Gastrocnemius medialis (tissue), 4 donors: ENCODE measurements at regions not wholly inside any gene's neighbourhood (a gene's known extent, or its start where the extent isn't known, plus 50 kb on each side); places are given as distances from the start of the nearest gene placed in this dataset.
A peak's percentile ranks its signal among the peaks of the same experiment; 100 is the strongest.

Experiments
- ATAC-seq, 2 donors: fragments of 150-250 bp; one replicate each; pipeline ENCODE4 v1.9.1; 2016
- DNase-seq, 2 donors: peaks; one replicate each; pipeline ENCODE4 v3.0.0-alpha.2; 2019
- H3K27ac ChIP-seq, 4 donors: fragments of 200-600 bp; sonication (generic); 1 replicate in 1 of 4; 2 replicates in 3 of 4; pipeline ENCODE4 v1.5.1; 2016 to 2018; ENCODE audit warnings: mild to moderate bottlenecking in 2 of 4, moderate library complexity in 1 of 4
- H3K27me3 ChIP-seq, 3 donors: fragments of 200-600 bp; sonication (generic) in 2 of 3; 1 replicate in 1 of 3; 2 replicates in 2 of 3; pipeline versions ENCODE4 v1.5.1 to v1.6.0; 2016 to 2019; ENCODE audit warnings: mild to moderate bottlenecking in 1 of 3, moderate library complexity in 1 of 3
- H3K36me3 ChIP-seq, 2 donors: fragments of 200-600 bp; sonication (generic) in 1 of 2; one replicate each; pipeline ENCODE4 v1.5.1; 2017 to 2018
- H3K4me1 ChIP-seq, 2 donors: fragments of 200-600 bp; sonication (generic) in 1 of 2; one replicate each; pipeline ENCODE4 v1.5.1; 2016 to 2017; ENCODE audit warnings: mild to moderate bottlenecking in 2 of 2
- H3K4me3 ChIP-seq, 4 donors: fragments of 200-600 bp; sonication (generic) in 3 of 4; 1 replicate in 1 of 4; 2 replicates in 3 of 4; pipeline ENCODE4 v1.5.1; 2016 to 2019; ENCODE audit warnings: mild to moderate bottlenecking in 2 of 4
- H3K9me3 ChIP-seq, 3 donors: fragments of 200-600 bp; sonication (generic) in 2 of 3; 1 replicate in 1 of 3; 2 replicates in 2 of 3; pipeline ENCODE4 v1.5.1; 2016 to 2019
- CTCF ChIP-seq, 5 experiments: fragments of 450-650 bp in 3 of 5; fragments of 200-600 bp in 2 of 5; sonication (generic) in 2 of 5; IDR thresholded peaks in 4 of 5; conservative IDR thresholded peaks in 1 of 5; 1 replicate in 4 of 5; 2 replicates in 1 of 5; pipeline ENCODE4 v1.5.1; 2016 to 2019; ENCODE audit warnings: antibody characterized with exemption in 5 of 5, mild to moderate bottlenecking in 3 of 5, moderate library complexity in 3 of 5
- POLR2A ChIP-seq, 2 donors: fragments of 450-650 bp; IDR thresholded peaks; one replicate each; pipeline ENCODE4 v1.6.1; 2017; ENCODE audit warnings: antibody characterized with exemption in 2 of 2, mild to moderate bottlenecking in 2 of 2, moderate library complexity in 2 of 2
- in situ Hi-C, 4 donors: fragments of 200-750 bp; cut with MboI; loops; one replicate each; pipeline versions ENCODE4 v1.15.0 to v1.8.0; 2017; ENCODE audit warnings: low sequenced_read_pairs in 4 of 4
- intact Hi-C: fragments of 100-400 bp; cut with DNase I; formaldehyde crosslinking; loops from one replicate; pipeline ENCODE4 v1.15.1; 2023; ENCODE audit warnings: low total_unique reads

- no peak for TF ChIP-seq POLR2A (IDR thresholded peaks at IDR 0.05)
- no peak for TF ChIP-seq CTCF (IDR thresholded peaks at IDR 0.05 in 4 of 5, conservative IDR thresholded peaks at IDR 0.05 in 1 of 5)
- ATAC-seq, result no peak
- H3K4me1 ChIP-seq, result no peaks in the 10 kb centered on the region
- H3K27ac ChIP-seq, result no peak overlapping the region
- intact Hi-C loops, result no loop called here
- H3K27me3 ChIP-seq, result no peaks in the 10 kb centered on the region
- H3K4me3 ChIP-seq, result no peak overlapping the region
- H3K9me3 ChIP-seq, result no peaks in the 10 kb centered on the region
- DNase-seq, result no peak
- in situ Hi-C loops, result no loop called here
- no peaks in the 10 kb centered on the region for H3K36me3 ChIP-seq
Observed at GRCh38 chr11:95387325-95387724, 156.3 kb upstream of the SESN3 start.

GRCh38 chr11:95385577-95385976, 154.6 kb upstream of the SESN3 start:
- H3K36me3 ChIP-seq, result no peaks in the 10 kb centered on the region
- H3K27me3 ChIP-seq, result no peaks in the 10 kb centered on the region
- DNase-seq (no peak), ATAC-seq (no peak)
- TF ChIP-seq POLR2A (IDR thresholded peaks at IDR 0.05) (no peak), CTCF (IDR thresholded peaks at IDR 0.05 in 4 of 5, conservative IDR thresholded peaks at IDR 0.05 in 1 of 5) (no peak)
- H3K9me3 ChIP-seq, result no peaks in the 10 kb centered on the region
- H3K4me1 ChIP-seq, result no peaks in the 10 kb centered on the region
- in situ Hi-C loops (no loop called here), intact Hi-C loops (no loop called here)
- H3K27ac ChIP-seq, result no peak overlapping the region
- no peak overlapping the region for H3K4me3 ChIP-seq

GRCh38 chr11:95379479-95379878, 148.5 kb upstream of the SESN3 start:
- no peaks in the 10 kb centered on the region for H3K27me3 ChIP-seq
- no peak for ATAC-seq
- no peak overlapping the region for H3K27ac ChIP-seq
- TF ChIP-seq CTCF (IDR thresholded peaks at IDR 0.05 in 4 of 5, conservative IDR thresholded peaks at IDR 0.05 in 1 of 5), result no peak
- no peak for TF ChIP-seq POLR2A (IDR thresholded peaks at IDR 0.05)
- in situ Hi-C loops, result no loop called here
- intact Hi-C loops, result no loop called here
- H3K4me1 ChIP-seq, result no peaks in the 10 kb centered on the region
- no peak for DNase-seq
- no peaks in the 10 kb centered on the region for H3K9me3 ChIP-seq
- H3K36me3 ChIP-seq, result no peaks in the 10 kb centered on the region
- H3K4me3 ChIP-seq, result no peak overlapping the region

GRCh38 chr11:95378789-95379188, 147.8 kb upstream of the SESN3 start:
- Histone ChIP-seq H3K27me3 (no peaks in the 10 kb centered on the region), H3K9me3 (no peaks in the 10 kb centered on the region), H3K4me1 (no peaks in the 10 kb centered on the region), H3K4me3 (no peak overlapping the region), H3K36me3 (no peaks in the 10 kb centered on the region), H3K27ac (no peak overlapping the region)
- no peak for TF ChIP-seq POLR2A (IDR thresholded peaks at IDR 0.05)
- no peak for TF ChIP-seq CTCF (IDR thresholded peaks at IDR 0.05 in 4 of 5, conservative IDR thresholded peaks at IDR 0.05 in 1 of 5)
- intact Hi-C loops, result no loop called here
- DNase-seq (no peak), ATAC-seq (no peak)
- in situ Hi-C loops, result no loop called here

- ATAC-seq (peak in 1 of 2 donors; percentile 33), DNase-seq (peak in 1 of 2 donors; percentile 12)
- H3K27me3 ChIP-seq, result no peaks in the 10 kb centered on the region
- no peaks in the 10 kb centered on the region for H3K4me1 ChIP-seq
- in situ Hi-C loops (no loop called here), intact Hi-C loops (no loop called here)
- no peak overlapping the region for H3K27ac ChIP-seq
- TF ChIP-seq CTCF (IDR thresholded peaks at IDR 0.05 in 4 of 5, conservative IDR thresholded peaks at IDR 0.05 in 1 of 5), result no peak
- TF ChIP-seq POLR2A (IDR thresholded peaks at IDR 0.05), result no peak
- no peaks in the 10 kb centered on the region for H3K9me3 ChIP-seq
- no peak overlapping the region for H3K4me3 ChIP-seq
- no peaks in the 10 kb centered on the region for H3K36me3 ChIP-seq
Observed at GRCh38 chr11:95378111-95378510, 147.1 kb upstream of the SESN3 start.
